ENCODE measurements at regions not wholly inside any gene's neighbourhood (a gene's known extent, or its start where the extent isn't known, plus 50 kb on each side); places are given as distances from the start of the nearest gene placed in this dataset.

- no peaks in the 10 kb centered on the region for H4K20me1 ChIP-seq (ENCODE audit: control insufficient read depth, extremely low read depth, insufficient read depth, low read length)
- H3K9me1 ChIP-seq (ENCODE audit: control insufficient read depth, extremely low read depth, insufficient read depth, low read length): no peaks in the 10 kb centered on the region
- no peaks in the 10 kb centered on the region for H3K9me3 ChIP-seq (ENCODE audit: control insufficient read depth, low read depth, low read length)
- H3K9ac ChIP-seq (ENCODE audit: control insufficient read depth, extremely low read depth, insufficient read depth, low read length): no peak overlapping the region
- H3K27me3 ChIP-seq (ENCODE audit: control insufficient read depth, extremely low read depth, insufficient read depth, low read length): no peaks in the 10 kb centered on the region
- dilution Hi-C loops (cut with MboI; ENCODE audit: extremely low pct_ligation_motif_present, low sequenced_read_pairs): no loop called here
- no peak overlapping the region for H3K4me3 ChIP-seq (ENCODE audit: control insufficient read depth in 2 of 3, extremely low read depth in 1 of 3, insufficient read depth in 2 of 3, low read depth in 1 of 3, low read length in 3 of 3)
- no peak overlapping the region for H3K4me2 ChIP-seq (ENCODE audit: control insufficient read depth, extremely low read depth, insufficient read depth, low read depth, low read length)
- no peak overlapping the region for H2AFZ ChIP-seq (ENCODE audit: control insufficient read depth, low read length)
- no peaks in the 10 kb centered on the region for H3K4me1 ChIP-seq (ENCODE audit: control insufficient read depth, extremely low read depth, insufficient read depth, low read length)
- no peak for TF ChIP-seq EZH2 (IDR thresholded peaks at IDR 0.05; ENCODE audit: low read length)
- TF ChIP-seq CTCF (optimal IDR thresholded peaks at IDR 0.05 in 1 of 3, IDR thresholded peaks at IDR 0.05 in 1 of 3, conservative IDR thresholded peaks at IDR 0.05 in 1 of 3; ENCODE audit: extremely low read depth in 1 of 3, insufficient read depth in 2 of 3, low read length in 3 of 3): no peak
- H3K36me3 ChIP-seq (ENCODE audit: control insufficient read depth in 2 of 2, extremely low read depth in 1 of 2, insufficient read depth in 2 of 2, low read length in 2 of 2): no peaks in the 10 kb centered on the region
- DNase-seq (ENCODE audit: low read depth, low spot score) (no peak), FAIRE-seq (no peak)
- H3K27ac ChIP-seq (ENCODE audit: control insufficient read depth, insufficient read depth, low read length): no peak overlapping the region
- no peaks in the 10 kb centered on the region for H3K79me2 ChIP-seq (ENCODE audit: control insufficient read depth, insufficient read depth, low read length)
These were observed 74.0 kb downstream of the KRTAP19-8 start for GRCh38 chr21:30964283-30964682.

DNA sequence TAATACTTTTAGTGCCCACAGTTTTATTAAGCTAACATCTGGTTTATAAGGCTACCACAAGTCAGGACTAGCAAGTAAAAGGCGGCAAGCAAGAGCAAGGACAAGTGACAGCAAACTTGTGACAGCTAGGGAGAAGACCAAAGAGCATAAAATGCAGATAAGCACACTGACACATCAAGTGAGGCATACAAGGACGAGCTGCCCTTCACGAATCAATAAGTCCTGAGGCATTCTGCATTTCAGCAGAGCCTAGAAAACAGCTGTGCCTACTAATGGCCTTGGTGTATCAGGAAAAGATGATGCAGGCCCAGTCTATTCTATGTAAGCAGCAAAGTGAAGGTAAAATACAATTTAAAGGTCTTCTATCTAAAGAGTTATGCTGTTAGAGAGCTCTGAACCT is 74.8 kb downstream of the KRTAP19-8 start:
- H3K9ac ChIP-seq (ENCODE audit: control insufficient read depth, extremely low read depth, insufficient read depth, low read length): no peak overlapping the region
- H3K27ac ChIP-seq (ENCODE audit: control insufficient read depth, insufficient read depth, low read length): no peak overlapping the region
- dilution Hi-C loops (cut with MboI; ENCODE audit: extremely low pct_ligation_motif_present, low sequenced_read_pairs): no loop called here
- H3K9me1 ChIP-seq (ENCODE audit: control insufficient read depth, extremely low read depth, insufficient read depth, low read length): no peaks in the 10 kb centered on the region
- no peak for FAIRE-seq
- no peak for TF ChIP-seq EZH2 (IDR thresholded peaks at IDR 0.05; ENCODE audit: low read length)
- TF ChIP-seq CTCF (optimal IDR thresholded peaks at IDR 0.05 in 1 of 3, IDR thresholded peaks at IDR 0.05 in 1 of 3, conservative IDR thresholded peaks at IDR 0.05 in 1 of 3; ENCODE audit: extremely low read depth in 1 of 3, insufficient read depth in 2 of 3, low read length in 3 of 3): no peak
- no peak overlapping the region for H3K4me3 ChIP-seq (ENCODE audit: control insufficient read depth in 2 of 3, extremely low read depth in 1 of 3, insufficient read depth in 2 of 3, low read depth in 1 of 3, low read length in 3 of 3)
- no peaks in the 10 kb centered on the region for H4K20me1 ChIP-seq (ENCODE audit: control insufficient read depth, extremely low read depth, insufficient read depth, low read length)
- no peaks in the 10 kb centered on the region for H3K36me3 ChIP-seq (ENCODE audit: control insufficient read depth in 2 of 2, extremely low read depth in 1 of 2, insufficient read depth in 2 of 2, low read length in 2 of 2)
- no peak for DNase-seq (ENCODE audit: low read depth, low spot score)
- H3K27me3 ChIP-seq (ENCODE audit: control insufficient read depth, extremely low read depth, insufficient read depth, low read length): no peaks in the 10 kb centered on the region
- H3K79me2 ChIP-seq (ENCODE audit: control insufficient read depth, insufficient read depth, low read length): no peaks in the 10 kb centered on the region
- no peaks in the 10 kb centered on the region for H3K9me3 ChIP-seq (ENCODE audit: control insufficient read depth, low read depth, low read length)
- no peak overlapping the region for H2AFZ ChIP-seq (ENCODE audit: control insufficient read depth, low read length)
- H3K4me2 ChIP-seq (ENCODE audit: control insufficient read depth, extremely low read depth, insufficient read depth, low read depth, low read length): no peak overlapping the region
- H3K4me1 ChIP-seq (ENCODE audit: control insufficient read depth, extremely low read depth, insufficient read depth, low read length): no peaks in the 10 kb centered on the region
